Left lung (tissue), 4 donors: ENCODE measurements at regions not wholly inside any gene's neighbourhood (a gene's known extent, or its start where the extent isn't known, plus 50 kb on each side); places are given as distances from the start of the nearest gene placed in this dataset.
A peak's percentile ranks its signal among the peaks of the same experiment; 100 is the strongest.

Source experiments
- ATAC-seq: fragments of 200-7000 bp; cut with Tn5 transposase; one replicate; pipeline ENCODE4 v1.9.1; 2020; ENCODE audit warnings: moderate library complexity
- DNase-seq, 4 donors: peaks; one replicate each; pipeline ENCODE4 v3.0.0-alpha.2; 2013 to 2020
- H3K27ac ChIP-seq, 2 donors: fragments of 200-600 bp; sonication (generic) in 1 of 2; one replicate each; pipeline versions ENCODE4 v1.5.0 to v1.8.0; 2020 to 2021
- H3K27me3 ChIP-seq, 2 donors: fragments of 200-600 bp; sonication (generic) in 1 of 2; one replicate each; pipeline versions ENCODE4 v1.5.0 to v1.8.0; 2020 to 2021
- H3K36me3 ChIP-seq, 2 donors: fragments of 200-600 bp; sonication (generic) in 1 of 2; one replicate each; pipeline versions ENCODE4 v1.5.0 to v1.8.0; 2020 to 2021
- H3K4me1 ChIP-seq, 2 donors: fragments of 200-600 bp; one replicate each; pipeline ENCODE4 v1.8.0; 2021
- H3K4me3 ChIP-seq, 2 donors: fragments of 200-600 bp; sonication (generic) in 1 of 2; one replicate each; pipeline versions ENCODE4 v1.5.0 to v1.8.0; 2020 to 2021; ENCODE audit warnings: mild to moderate bottlenecking in 1 of 2
- H3K9me3 ChIP-seq, 2 donors: fragments of 200-600 bp; sonication (generic) in 1 of 2; one replicate each; pipeline versions ENCODE4 v1.5.0 to v1.8.0; 2020 to 2021
- intact Hi-C, 2 donors: fragments of 100-400 bp; cut with DNase I; formaldehyde crosslinking; loops; one replicate each; pipeline versions ENCODE4 v1.11.2 to v1.14.2; 2022
- TF ChIP-seq, protein P1 (sequence below), 2 donors: fragments of 200-600 bp; sonication (generic) in 1 of 2; IDR thresholded peaks; one replicate each; pipeline versions ENCODE4 v1.5.0 to v1.8.0; 2021; ENCODE audit warnings: antibody characterized with exemption in 2 of 2
- donor health status: DM: no; HTN: yes; CAD: no.
- donor health status: DM: no; HTN: no; CAD: no.

DNA sequence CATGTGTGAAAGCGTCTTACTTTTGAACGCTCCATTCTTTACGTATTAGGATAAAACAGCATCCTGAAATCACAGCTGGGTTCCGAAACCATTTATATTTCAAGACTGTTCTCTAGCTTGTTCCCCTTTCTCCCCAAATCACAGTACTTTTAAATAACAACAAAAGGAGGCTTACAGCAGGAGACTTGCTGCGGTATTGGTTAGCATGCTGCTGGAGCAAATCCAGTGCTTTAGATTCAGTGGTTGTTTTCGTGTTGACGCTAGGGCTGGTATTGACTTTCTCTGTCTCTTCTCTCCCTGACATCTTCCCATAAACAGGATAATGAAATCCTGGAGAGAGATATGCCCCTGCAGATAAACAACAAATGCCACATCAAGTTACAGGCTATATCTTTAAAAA lies 103.1 kb downstream of the ZNF608 start:
- H3K27me3 ChIP-seq: peaks cover 0 to 49% of the 10 kb centered on the region in 2 donors
- peaks cover 0 to 19% of the 10 kb centered on the region in 2 donors for H3K36me3 ChIP-seq
- H3K4me1 ChIP-seq: peaks cover 4 to 11% of the 10 kb centered on the region in 2 donors
- intact Hi-C loops: no loop called here
- H3K9me3 ChIP-seq: no peaks in the 10 kb centered on the region
- DNase-seq: no peak
- no peak for ATAC-seq
- H3K27ac ChIP-seq: no peak overlapping the region
- TF ChIP-seq, protein P1, sequence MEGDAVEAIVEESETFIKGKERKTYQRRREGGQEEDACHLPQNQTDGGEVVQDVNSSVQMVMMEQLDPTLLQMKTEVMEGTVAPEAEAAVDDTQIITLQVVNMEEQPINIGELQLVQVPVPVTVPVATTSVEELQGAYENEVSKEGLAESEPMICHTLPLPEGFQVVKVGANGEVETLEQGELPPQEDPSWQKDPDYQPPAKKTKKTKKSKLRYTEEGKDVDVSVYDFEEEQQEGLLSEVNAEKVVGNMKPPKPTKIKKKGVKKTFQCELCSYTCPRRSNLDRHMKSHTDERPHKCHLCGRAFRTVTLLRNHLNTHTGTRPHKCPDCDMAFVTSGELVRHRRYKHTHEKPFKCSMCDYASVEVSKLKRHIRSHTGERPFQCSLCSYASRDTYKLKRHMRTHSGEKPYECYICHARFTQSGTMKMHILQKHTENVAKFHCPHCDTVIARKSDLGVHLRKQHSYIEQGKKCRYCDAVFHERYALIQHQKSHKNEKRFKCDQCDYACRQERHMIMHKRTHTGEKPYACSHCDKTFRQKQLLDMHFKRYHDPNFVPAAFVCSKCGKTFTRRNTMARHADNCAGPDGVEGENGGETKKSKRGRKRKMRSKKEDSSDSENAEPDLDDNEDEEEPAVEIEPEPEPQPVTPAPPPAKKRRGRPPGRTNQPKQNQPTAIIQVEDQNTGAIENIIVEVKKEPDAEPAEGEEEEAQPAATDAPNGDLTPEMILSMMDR (IDR thresholded peaks at IDR 0.05): no peak
- no peak overlapping the region for H3K4me3 ChIP-seq

DNA sequence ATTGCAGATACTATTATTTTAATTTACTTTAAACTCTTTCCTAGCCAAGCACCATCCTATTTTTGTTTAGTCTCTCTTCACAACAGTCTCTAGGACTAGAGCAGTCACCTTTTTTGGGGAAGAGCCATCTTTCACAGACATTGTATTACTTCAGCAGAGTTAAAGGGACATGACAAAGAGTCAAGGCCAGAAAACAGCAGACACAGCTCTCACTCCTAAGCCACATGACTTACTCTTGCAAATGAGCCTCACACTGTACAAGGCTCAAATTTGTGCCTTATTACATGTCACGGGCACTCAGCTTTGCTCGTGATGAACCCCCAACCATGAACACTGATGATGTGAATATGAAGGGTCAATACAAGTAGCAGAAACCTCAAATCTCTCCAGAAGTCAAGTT lies 104.3 kb downstream of the ZNF608 start:
- H3K4me1 ChIP-seq: peaks cover 4 to 11% of the 10 kb centered on the region in 2 donors
- TF ChIP-seq, protein P1 (IDR thresholded peaks at IDR 0.05): no peak
- intact Hi-C loops: no loop called here
- H3K36me3 ChIP-seq: peaks cover 0 to 8% of the 10 kb centered on the region in 2 donors
- DNase-seq: no peak
- no peak overlapping the region for H3K4me3 ChIP-seq
- ATAC-seq: no peak
- H3K27me3 ChIP-seq: peaks cover 0 to 37% of the 10 kb centered on the region in 2 donors
- H3K27ac ChIP-seq: no peak overlapping the region
- no peaks in the 10 kb centered on the region for H3K9me3 ChIP-seq

DNA sequence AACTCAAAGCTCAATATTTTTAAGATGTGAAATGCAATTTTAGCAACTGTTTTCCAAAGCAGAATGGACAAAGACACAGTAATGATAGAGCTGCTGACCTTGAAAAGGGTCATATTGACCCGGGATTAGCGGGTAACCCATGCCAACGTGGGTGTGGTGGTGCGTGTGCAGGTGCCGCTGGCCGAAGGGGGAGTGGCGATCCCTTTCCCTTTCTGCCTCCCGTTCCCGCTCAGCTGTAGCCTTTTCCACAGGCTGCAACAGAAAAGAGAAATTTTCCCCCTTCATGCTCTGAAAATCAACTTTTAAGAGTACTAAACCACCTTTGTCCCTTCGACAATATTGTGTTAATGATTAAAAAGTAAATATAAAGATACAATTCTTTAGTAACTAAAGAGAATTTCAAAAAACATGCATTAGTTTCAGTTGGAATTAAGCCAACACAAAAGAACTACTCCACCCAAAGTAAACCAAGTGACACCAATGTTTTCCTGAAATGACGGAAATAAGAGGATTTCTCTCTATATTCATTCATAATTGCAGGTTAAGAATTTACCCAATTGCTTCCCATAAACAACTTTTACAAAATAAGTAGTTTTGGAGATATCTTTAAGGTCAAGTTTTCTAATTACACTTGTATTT lies 105.2 kb downstream of the ZNF608 start:
- no peak for DNase-seq
- ATAC-seq: peak; percentile 62
- H3K27ac ChIP-seq: peak overlapping the region in 1 of 2 donors; percentile 7
- intact Hi-C loops: no loop called here
- TF ChIP-seq, protein P1 (IDR thresholded peaks at IDR 0.05): no peak
- H3K9me3 ChIP-seq: no peaks in the 10 kb centered on the region
- peaks cover 4 to 11% of the 10 kb centered on the region in 2 donors for H3K4me1 ChIP-seq
- no peak overlapping the region for H3K4me3 ChIP-seq
- H3K27me3 ChIP-seq: peaks cover 0 to 28% of the 10 kb centered on the region in 2 donors
- H3K36me3 ChIP-seq: peaks cover 0 to 4% of the 10 kb centered on the region in 2 donors

DNA sequence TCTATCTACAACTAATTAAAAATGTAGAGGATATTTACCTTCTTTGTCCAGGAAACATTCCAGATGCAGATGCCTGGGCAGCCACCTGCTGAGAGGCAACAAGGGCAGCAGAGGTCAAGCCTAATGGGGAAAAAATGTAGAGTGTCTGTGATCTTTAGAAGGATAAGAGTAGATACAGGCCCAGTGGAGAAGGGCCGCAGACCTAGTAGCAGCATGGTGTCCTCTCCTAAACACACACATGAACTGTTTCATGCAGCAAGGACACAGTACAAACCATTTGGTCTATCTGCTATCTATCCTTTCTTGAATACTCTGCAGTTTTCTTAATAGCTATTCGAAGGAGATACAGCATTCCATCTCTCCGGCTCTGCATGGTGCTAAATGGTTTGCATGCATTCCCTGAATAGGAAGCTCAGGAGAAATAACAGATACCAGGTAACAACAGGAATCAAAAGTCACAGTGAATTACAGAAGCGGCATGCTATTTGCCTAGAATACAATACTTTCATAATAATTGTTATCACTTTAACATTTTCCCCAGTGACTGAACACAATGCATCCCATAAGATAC lies 107.3 kb downstream of the ZNF608 start:
- Histone ChIP-seq H3K4me3 (no peak overlapping the region), H3K4me1 (peaks cover 4 to 15% of the 10 kb centered on the region in 2 donors), H3K9me3 (no peaks in the 10 kb centered on the region), H3K27me3 (peaks cover 0 to 15% of the 10 kb centered on the region in 2 donors), H3K36me3 (peaks cover 0 to 4% of the 10 kb centered on the region in 2 donors), H3K27ac (no peak overlapping the region)
- ATAC-seq (no peak), DNase-seq (no peak)
- intact Hi-C loops: no loop called here
- TF ChIP-seq, protein P1 (IDR thresholded peaks at IDR 0.05): no peak

DNA sequence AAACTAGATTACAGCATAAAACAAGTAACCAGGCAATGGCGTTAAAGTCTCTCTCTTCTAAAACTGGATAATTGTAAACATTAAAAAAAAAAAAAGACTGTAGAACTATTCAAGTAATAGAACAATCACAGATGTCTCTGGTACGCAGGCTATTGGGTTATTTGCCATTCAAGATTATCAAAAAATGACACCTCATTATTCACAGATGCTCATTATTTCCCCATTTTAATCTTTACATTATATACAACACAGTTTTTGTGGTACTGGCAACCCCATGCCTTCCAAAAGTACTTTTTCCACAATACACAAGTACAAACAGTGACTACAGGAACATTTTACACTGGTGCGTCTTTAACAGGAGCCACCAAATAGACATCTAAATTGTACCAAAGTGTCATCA lies 109.4 kb downstream of the ZNF608 start:
- intact Hi-C loops: no loop called here
- TF ChIP-seq, protein P1 (IDR thresholded peaks at IDR 0.05): no peak
- Histone ChIP-seq H3K27ac (no peak overlapping the region), H3K9me3 (no peaks in the 10 kb centered on the region), H3K27me3 (peaks cover 0 to 8% of the 10 kb centered on the region in 2 donors), H3K36me3 (peaks cover 0 to 4% of the 10 kb centered on the region in 2 donors), H3K4me3 (no peak overlapping the region), H3K4me1 (peaks cover 3 to 15% of the 10 kb centered on the region in 2 donors)
- ATAC-seq (no peak), DNase-seq (no peak)
